ENCODE measurements at regions not wholly inside any gene's neighbourhood (a gene's known extent, or its start where the extent isn't known, plus 50 kb on each side); places are given as distances from the start of the nearest gene placed in this dataset.

DNA sequence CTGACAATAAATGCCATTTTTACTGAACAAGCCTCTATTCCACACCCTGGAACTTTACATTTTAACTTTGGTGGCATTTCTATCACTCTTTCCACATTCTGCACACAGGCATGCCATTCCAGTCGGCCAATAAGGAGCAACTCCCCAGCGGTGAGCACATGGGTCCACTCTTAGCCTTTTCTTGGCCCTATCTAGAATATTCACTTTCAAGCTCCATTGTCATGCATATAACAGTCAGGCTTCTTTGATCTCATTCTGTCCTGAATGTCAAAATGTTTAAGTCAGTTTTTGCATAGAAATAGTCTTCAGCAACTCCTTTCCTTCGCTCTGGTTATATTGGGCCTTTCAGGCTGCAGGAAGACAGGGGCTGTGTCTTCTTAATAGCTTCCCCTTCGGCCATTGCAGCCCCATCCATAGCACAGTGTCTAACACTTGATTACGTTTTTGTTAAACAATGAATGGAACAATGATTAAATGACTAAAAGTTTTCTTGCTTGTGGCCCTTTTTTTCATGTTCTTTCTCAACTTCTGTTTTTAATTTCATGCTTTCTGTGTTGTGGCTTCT, 427.3 kb downstream of the MFSD1 start:
- intact Hi-C loops (cut with DNase I) = no loop called here
- TF ChIP-seq, protein P1, sequence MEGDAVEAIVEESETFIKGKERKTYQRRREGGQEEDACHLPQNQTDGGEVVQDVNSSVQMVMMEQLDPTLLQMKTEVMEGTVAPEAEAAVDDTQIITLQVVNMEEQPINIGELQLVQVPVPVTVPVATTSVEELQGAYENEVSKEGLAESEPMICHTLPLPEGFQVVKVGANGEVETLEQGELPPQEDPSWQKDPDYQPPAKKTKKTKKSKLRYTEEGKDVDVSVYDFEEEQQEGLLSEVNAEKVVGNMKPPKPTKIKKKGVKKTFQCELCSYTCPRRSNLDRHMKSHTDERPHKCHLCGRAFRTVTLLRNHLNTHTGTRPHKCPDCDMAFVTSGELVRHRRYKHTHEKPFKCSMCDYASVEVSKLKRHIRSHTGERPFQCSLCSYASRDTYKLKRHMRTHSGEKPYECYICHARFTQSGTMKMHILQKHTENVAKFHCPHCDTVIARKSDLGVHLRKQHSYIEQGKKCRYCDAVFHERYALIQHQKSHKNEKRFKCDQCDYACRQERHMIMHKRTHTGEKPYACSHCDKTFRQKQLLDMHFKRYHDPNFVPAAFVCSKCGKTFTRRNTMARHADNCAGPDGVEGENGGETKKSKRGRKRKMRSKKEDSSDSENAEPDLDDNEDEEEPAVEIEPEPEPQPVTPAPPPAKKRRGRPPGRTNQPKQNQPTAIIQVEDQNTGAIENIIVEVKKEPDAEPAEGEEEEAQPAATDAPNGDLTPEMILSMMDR (IDR thresholded peaks at IDR 0.05) = no peak
- no peaks in the 10 kb centered on the region for H3K4me1 ChIP-seq

DNA sequence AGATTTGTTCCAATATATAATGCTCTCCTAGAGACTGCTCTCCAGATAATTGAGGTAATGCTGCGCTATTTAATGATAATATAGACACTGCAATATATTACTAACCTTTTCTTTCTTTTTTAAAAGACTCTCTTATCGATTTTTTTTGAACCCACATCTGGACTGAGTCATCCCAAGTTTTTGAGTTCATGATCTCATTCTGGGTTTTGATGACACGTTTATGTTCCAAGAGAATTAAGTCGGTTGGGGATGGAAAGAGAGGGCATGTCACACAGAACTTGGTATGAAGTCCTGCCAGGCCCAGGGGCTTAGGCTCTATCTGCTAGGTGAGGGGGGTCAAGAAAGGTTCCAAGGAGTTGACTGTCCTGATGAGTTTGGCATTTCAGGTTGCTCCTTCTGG, 431.1 kb downstream of the MFSD1 start:
- intact Hi-C loops (cut with DNase I) = no loop called here
- H3K9me3 ChIP-seq = no peaks in the 10 kb centered on the region
- no peak overlapping the region for H3K27ac ChIP-seq
- H3K9ac ChIP-seq (ENCODE audit: low read depth in 2 of 2, low read length in 2 of 2) = no peak overlapping the region
- H3K4me3 ChIP-seq = no peak overlapping the region
- no peaks in the 10 kb centered on the region for H3K36me3 ChIP-seq
- H3K4me1 ChIP-seq = no peaks in the 10 kb centered on the region
- H3K27me3 ChIP-seq = no peaks in the 10 kb centered on the region
- DNase-seq = no peak
- TF ChIP-seq, protein P1 (IDR thresholded peaks at IDR 0.05) = no peak

More for the DNA sequence above, 427.3 kb downstream of the MFSD1 start:
- H3K36me3 ChIP-seq = no peaks in the 10 kb centered on the region
- DNase-seq = no peak
- no peak overlapping the region for H3K27ac ChIP-seq
- no peak overlapping the region for H3K4me3 ChIP-seq
- H3K9ac ChIP-seq (ENCODE audit: low read depth in 2 of 2, low read length in 2 of 2) = no peak overlapping the region
- no peaks in the 10 kb centered on the region for H3K27me3 ChIP-seq
- H3K9me3 ChIP-seq = no peaks in the 10 kb centered on the region

- H3K9me3 ChIP-seq = no peaks in the 10 kb centered on the region
- no peak for DNase-seq
- H3K4me3 ChIP-seq = no peak overlapping the region
- no peaks in the 10 kb centered on the region for H3K36me3 ChIP-seq
- H3K27me3 ChIP-seq = no peaks in the 10 kb centered on the region
- intact Hi-C loops (cut with DNase I) = no loop called here
- TF ChIP-seq, protein P1 (IDR thresholded peaks at IDR 0.05) = no peak
- no peaks in the 10 kb centered on the region for H3K4me1 ChIP-seq
- no peak overlapping the region for H3K27ac ChIP-seq
- no peak overlapping the region for H3K9ac ChIP-seq (ENCODE audit: low read depth in 2 of 2, low read length in 2 of 2)
These were observed 431.9 kb downstream of the MFSD1 start for GRCh38 chr3:159233734-159234133.

GRCh38 chr3:159234306-159234705, 432.5 kb downstream of the MFSD1 start:
- H3K27me3 ChIP-seq = no peaks in the 10 kb centered on the region
- no peak for DNase-seq
- no peak overlapping the region for H3K9ac ChIP-seq (ENCODE audit: low read depth in 2 of 2, low read length in 2 of 2)
- H3K36me3 ChIP-seq = no peaks in the 10 kb centered on the region
- no peak overlapping the region for H3K27ac ChIP-seq
- H3K4me3 ChIP-seq = no peak overlapping the region
- no peaks in the 10 kb centered on the region for H3K9me3 ChIP-seq
- H3K4me1 ChIP-seq = no peaks in the 10 kb centered on the region
- TF ChIP-seq, protein P1 (IDR thresholded peaks at IDR 0.05) = no peak
- intact Hi-C loops (cut with DNase I) = no loop called here

GRCh38 chr3:159236321-159236720, 434.5 kb downstream of the MFSD1 start:
- TF ChIP-seq, protein P1 (IDR thresholded peaks at IDR 0.05) = no peak
- no peak overlapping the region for H3K4me3 ChIP-seq
- H3K27ac ChIP-seq = no peak overlapping the region
- no peaks in the 10 kb centered on the region for H3K27me3 ChIP-seq
- H3K4me1 ChIP-seq = no peaks in the 10 kb centered on the region
- intact Hi-C loops (cut with DNase I) = no loop called here
- no peak for DNase-seq
- H3K9ac ChIP-seq (ENCODE audit: low read depth in 2 of 2, low read length in 2 of 2) = no peak overlapping the region
- H3K9me3 ChIP-seq = no peaks in the 10 kb centered on the region
- H3K36me3 ChIP-seq = no peaks in the 10 kb centered on the region

Measured in colonic mucosa (tissue), 4 donors.